Ammon's horn (tissue), 1 donor: ENCODE measurements at regions not wholly inside any gene's neighbourhood (a gene's known extent, or its start where the extent isn't known, plus 50 kb on each side); places are given as distances from the start of the nearest gene placed in this dataset.

ENCODE experiments used
- DNase-seq: peaks from one replicate; pipeline ENCODE4 v3.0.0-alpha.2; 2016; ENCODE audit warnings: low spot score

- DNase-seq, result no peak
Observed at GRCh38 chr11:80519596-80520506, 1079.0 kb upstream of the TENM4 start.

GRCh38 chr11:80517701-80518100 is 1076.9 kb upstream of the TENM4 start:
- DNase-seq, result no peak

- no peak for DNase-seq
Observed at GRCh38 chr11:80515097-80515496, 1074.3 kb upstream of the TENM4 start.

GRCh38 chr11:80512491-80512890 is 1071.7 kb upstream of the TENM4 start:
- no peak for DNase-seq

- no peak for DNase-seq
Observed at GRCh38 chr11:80505771-80506170, 1064.9 kb upstream of the TENM4 start.

- DNase-seq, result no peak
Observed at GRCh38 chr11:80503990-80504389, 1063.2 kb upstream of the TENM4 start.

GRCh38 chr11:80502511-80502910 is 1061.7 kb upstream of the TENM4 start:
- no peak for DNase-seq

- no peak for DNase-seq
Observed at GRCh38 chr11:80495116-80495515, 1054.3 kb upstream of the TENM4 start.

- no peak for DNase-seq
Observed at GRCh38 chr11:80487952-80488351, 1047.1 kb upstream of the TENM4 start.

- DNase-seq, result no peak
Observed at GRCh38 chr11:80486678-80487077, 1045.8 kb upstream of the TENM4 start.

GRCh38 chr11:80477178-80477577 is 1036.3 kb upstream of the TENM4 start:
- no peak for DNase-seq

- no peak for DNase-seq
Observed at GRCh38 chr11:80473562-80473961, 1032.7 kb upstream of the TENM4 start.

- no peak for DNase-seq
Observed at GRCh38 chr11:80469871-80470270, 1029.0 kb upstream of the TENM4 start.

GRCh38 chr11:80466570-80466969 is 1025.7 kb upstream of the TENM4 start:
- no peak for DNase-seq

- DNase-seq, result no peak
Observed at GRCh38 chr11:80462211-80462610, 1021.4 kb upstream of the TENM4 start.

- no peak for DNase-seq
Observed at GRCh38 chr11:80458376-80458775, 1017.5 kb upstream of the TENM4 start.

GRCh38 chr11:80457823-80458222 is 1017.0 kb upstream of the TENM4 start:
- DNase-seq, result no peak

GRCh38 chr11:80455818-80456217 is 1015.0 kb upstream of the TENM4 start:
- DNase-seq, result no peak

- DNase-seq, result no peak
Observed at GRCh38 chr11:80451105-80451504, 1010.3 kb upstream of the TENM4 start.

GRCh38 chr11:80448709-80449108 is 1007.9 kb upstream of the TENM4 start:
- no peak for DNase-seq

- no peak for DNase-seq
Observed at GRCh38 chr11:80443177-80443576, 1002.3 kb upstream of the TENM4 start.

GRCh38 chr11:80441821-80442220 is 1001.0 kb upstream of the TENM4 start:
- no peak for DNase-seq

GRCh38 chr11:80440835-80441234 is 1000.0 kb upstream of the TENM4 start:
- no peak for DNase-seq

GRCh38 chr11:80436547-80436946 is 995.7 kb upstream of the TENM4 start:
- no peak for DNase-seq
